B cell (primary cell): ENCODE measurements at regions not wholly inside any gene's neighbourhood (a gene's known extent, or its start where the extent isn't known, plus 50 kb on each side); places are given as distances from the start of the nearest gene placed in this dataset.

ENCODE experiments used
- CTCF ChIP-seq: fragments of 200-600 bp; IDR thresholded peaks from one replicate; pipeline ENCODE4 v1.8.0; 2022; ENCODE audit warnings: antibody characterized with exemption, mild to moderate bottlenecking
- EZH2 ChIP-seq: IDR thresholded peaks from 2 replicates; pipeline ENCODE4 v1.6.1; 2012; ENCODE audit warnings: borderline replicate concordance, low read depth, mild to moderate bottlenecking, moderate library complexity, low read length; ENCODE audit not compliant: insufficient read depth, poor library complexity, severe bottlenecking

- TF ChIP-seq CTCF (no peak), EZH2 (no peak)
Measured at GRCh38 chr20:57867181-57867803, 157.5 kb upstream of the PMEPA1 start.
